ENCODE measurements at regions not wholly inside any gene's neighbourhood (a gene's known extent, or its start where the extent isn't known, plus 50 kb on each side); places are given as distances from the start of the nearest gene placed in this dataset.

- TF ChIP-seq CTCF (conservative IDR thresholded peaks at IDR 0.05; ENCODE audit: low read depth, low read length), result no peak
- no peak for TF ChIP-seq RAD21 (IDR thresholded peaks at IDR 0.05; ENCODE audit: low read length)
- TF ChIP-seq POLR2A (IDR thresholded peaks at IDR 0.05; ENCODE audit: low read depth, low read length), result no peak
- TF ChIP-seq BHLHE40 (IDR thresholded peaks at IDR 0.05; ENCODE audit: low read depth, low read length), result no peak
- no peak for TF ChIP-seq SMC3 (IDR thresholded peaks at IDR 0.05; ENCODE audit: low read depth, low read length)
- no peak for TF ChIP-seq CEBPB (IDR thresholded peaks at IDR 0.05; ENCODE audit: low read depth, low read length)
- TF ChIP-seq ELK1 (IDR thresholded peaks at IDR 0.05; ENCODE audit: borderline replicate concordance, low read depth, low read length), result no peak
- no peak for TF ChIP-seq MXI1 (IDR thresholded peaks at IDR 0.05; ENCODE audit: borderline replicate concordance, low read depth, low read length)
- no peak for TF ChIP-seq NFE2L2 (IDR thresholded peaks at IDR 0.05; ENCODE audit: low read depth, low read length)
- no peak for TF ChIP-seq CHD1 (IDR thresholded peaks at IDR 0.05; ENCODE audit: low read depth, low read length)
- no peak for TF ChIP-seq USF2 (IDR thresholded peaks at IDR 0.05; ENCODE audit: low read depth, low read length)
- no peak for TF ChIP-seq MAFK (IDR thresholded peaks at IDR 0.05; ENCODE audit: low read depth, low read length)
- TF ChIP-seq RFX5 (IDR thresholded peaks at IDR 0.05; ENCODE audit: low read depth, low read length), result no peak
Measured at GRCh38 chr7:46147871-46148270, 226.8 kb upstream of the IGFBP3 start.

All from IMR-90 (cell line).